Stimulated activated naive CD8-positive, alpha-beta T cell treated with anti-CD3 and anti-CD28 coated beads, Interleukin-15, Interleukin-2, amounts not matched to agents 100 U/mL and 50 U/mL, for 24 hours (primary cell): ENCODE measurements at regions not wholly inside any gene's neighbourhood (a gene's known extent, or its start where the extent isn't known, plus 50 kb on each side); places are given as distances from the start of the nearest gene placed in this dataset.

Experiments used
- ATAC-seq: fragments of 150-1000 bp; cut with Tn5 transposase; one replicate; pipeline ENCODE4 v1.10.0; 2021
- DNase-seq: peaks from one replicate; pipeline ENCODE4 v3.0.0; 2021

DNA sequence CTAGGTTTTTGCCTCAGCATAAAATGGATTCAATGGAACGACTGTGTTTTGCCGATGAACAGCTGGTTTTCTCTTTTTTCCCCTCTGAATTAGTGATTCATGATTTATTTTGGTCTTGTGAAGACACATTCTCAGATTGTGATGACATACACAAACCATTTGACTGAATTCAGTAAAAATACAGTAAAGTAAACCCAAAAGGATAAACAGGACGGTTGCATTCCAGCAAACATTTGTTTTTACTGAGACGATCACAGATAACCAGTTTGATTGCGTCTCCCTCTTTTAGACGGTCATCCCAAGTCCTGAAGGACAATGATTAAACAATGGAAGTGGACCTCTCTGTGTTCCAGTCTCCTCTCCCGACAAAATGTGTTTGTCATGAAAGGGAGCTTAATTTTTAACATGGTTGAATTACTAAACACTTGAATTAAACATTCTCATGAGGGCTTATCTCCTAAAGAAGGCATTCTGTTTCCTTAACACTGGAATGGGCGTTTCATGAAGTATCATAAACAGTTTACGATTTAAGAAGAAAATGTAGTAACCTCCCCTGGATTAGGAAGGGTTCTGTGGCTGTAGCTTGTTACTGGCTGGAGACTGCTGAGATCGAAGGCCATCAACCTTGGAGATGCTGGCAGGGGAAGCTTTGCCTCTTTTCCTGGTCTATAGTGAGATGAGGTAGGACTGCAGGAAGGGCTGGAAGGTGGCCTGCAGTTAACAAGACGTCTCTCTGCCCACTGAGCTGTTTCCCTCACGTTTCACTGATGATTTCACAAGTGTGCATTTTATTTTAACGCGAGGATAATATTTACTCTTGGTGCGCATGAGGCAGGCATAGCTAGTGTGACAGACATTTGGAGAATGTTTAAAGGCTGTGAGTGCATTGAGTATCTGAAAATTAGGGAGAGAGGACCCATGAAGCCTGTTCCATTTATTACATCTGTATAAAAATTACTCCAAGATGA, 457.9 kb downstream of the FGF9 start:
- ATAC-seq: no peak
- no peak for DNase-seq

- DNase-seq: no peak
- ATAC-seq: no peak
These were observed 459.4 kb downstream of the FGF9 start for GRCh38 chr13:22130254-22130653.

DNA sequence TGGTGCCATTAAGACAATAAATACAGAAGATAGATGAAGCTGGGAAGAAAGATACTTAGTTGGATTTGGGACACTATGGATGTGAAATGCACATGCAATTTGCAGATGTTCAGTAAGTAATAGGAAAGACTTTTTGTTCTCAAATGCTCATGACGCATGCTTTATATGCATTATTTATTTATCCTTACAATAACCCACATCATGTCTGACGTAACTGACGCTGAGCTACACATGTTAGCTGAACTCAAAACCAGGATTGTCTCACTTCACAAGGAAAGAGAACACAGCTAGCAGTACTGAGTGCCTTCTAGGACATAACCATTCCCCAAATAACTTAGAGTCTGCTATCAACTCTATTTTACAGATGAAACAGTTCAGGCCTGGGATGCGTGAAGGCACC, 463.4 kb downstream of the FGF9 start:
- DNase-seq: no peak
- ATAC-seq: no peak

DNA sequence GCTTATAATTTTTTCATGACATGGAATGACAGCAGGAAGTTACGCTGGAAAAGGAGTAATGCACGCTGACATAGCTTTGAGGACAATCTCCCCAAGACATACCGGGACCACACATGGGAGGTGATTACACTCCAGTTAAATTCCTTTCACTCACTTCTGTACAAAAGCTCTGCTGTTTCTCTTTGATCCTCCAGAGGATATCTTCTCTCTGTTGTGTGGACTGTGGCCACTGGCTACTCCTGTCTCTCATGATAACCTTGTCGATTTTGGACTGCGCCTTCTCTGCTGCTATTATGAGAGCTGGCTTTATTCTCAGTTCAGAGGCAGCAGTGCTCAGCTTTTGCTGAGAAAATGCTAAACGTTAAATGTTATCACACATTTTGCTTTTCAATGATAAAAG, 464.6 kb downstream of the FGF9 start:
- ATAC-seq (no peak), DNase-seq (no peak)

- no peak for DNase-seq
- ATAC-seq: no peak
These were observed 466.6 kb downstream of the FGF9 start for GRCh38 chr13:22137361-22138050.

GRCh38 chr13:22138947-22139346, 468.1 kb downstream of the FGF9 start:
- ATAC-seq: peak; percentile 10
- no peak for DNase-seq

- DNase-seq (no peak), ATAC-seq (peak; percentile 68)
These were observed 470.8 kb downstream of the FGF9 start for GRCh38 chr13:22141716-22142115.

DNA sequence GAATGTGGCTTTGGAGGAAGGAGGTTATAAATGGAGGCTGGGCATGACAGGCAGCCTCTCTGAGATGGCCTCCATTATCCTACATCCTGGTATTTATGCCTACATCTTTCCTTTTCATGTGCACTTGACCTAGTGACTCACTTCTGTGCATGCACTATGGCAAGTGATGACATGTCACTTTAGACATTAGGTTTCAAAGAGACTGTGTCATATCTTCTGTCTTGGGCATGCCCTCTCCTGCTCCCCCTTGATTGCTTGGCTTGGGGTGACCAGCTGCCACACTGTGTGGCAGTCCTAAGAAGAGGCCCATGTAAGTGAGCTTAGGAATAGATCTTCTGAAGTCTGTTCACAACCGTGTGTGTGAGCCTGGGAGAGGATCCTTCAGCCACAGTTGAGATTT, 472.8 kb downstream of the FGF9 start:
- ATAC-seq (peak; percentile 59), DNase-seq (no peak)

- DNase-seq: no peak
- no peak for ATAC-seq
These were observed 473.9 kb downstream of the FGF9 start for GRCh38 chr13:22144806-22145205.

- ATAC-seq: no peak
These were observed 477.3 kb downstream of the FGF9 start for GRCh38 chr13:22148187-22148586.

DNA sequence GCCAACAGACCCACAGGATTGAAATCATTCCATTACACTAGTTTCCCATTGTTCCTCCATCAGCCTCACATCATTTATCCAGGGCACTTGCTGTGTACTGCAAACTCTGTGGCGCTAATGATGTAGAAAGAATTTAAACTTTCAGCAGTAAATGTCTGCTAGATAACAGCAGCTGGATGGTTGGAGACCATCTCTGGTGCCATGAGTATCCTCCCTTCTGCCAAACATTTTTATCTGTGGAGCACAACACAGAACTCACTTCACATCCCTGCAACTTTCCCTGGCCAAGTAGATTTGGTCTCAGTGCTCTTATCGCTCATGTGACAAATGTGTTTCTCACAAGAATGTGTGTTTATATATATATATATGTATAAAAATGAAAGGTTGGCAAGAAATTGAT, 481.9 kb downstream of the FGF9 start:
- no peak for ATAC-seq

More at GRCh38 chr13:22148187-22148586, 477.3 kb downstream of the FGF9 start:
- DNase-seq: no peak

GRCh38 chr13:22154041-22154440, 483.2 kb downstream of the FGF9 start:
- ATAC-seq (no peak), DNase-seq (no peak)

More for the DNA sequence above, 481.9 kb downstream of the FGF9 start:
- DNase-seq: no peak

- ATAC-seq: peak; percentile 40
- no peak for DNase-seq
These were observed 491.0 kb downstream of the FGF9 start for GRCh38 chr13:22161871-22162270.

- DNase-seq (no peak), ATAC-seq (no peak)
These were observed 492.0 kb downstream of the FGF9 start for GRCh38 chr13:22162889-22163288.

DNA sequence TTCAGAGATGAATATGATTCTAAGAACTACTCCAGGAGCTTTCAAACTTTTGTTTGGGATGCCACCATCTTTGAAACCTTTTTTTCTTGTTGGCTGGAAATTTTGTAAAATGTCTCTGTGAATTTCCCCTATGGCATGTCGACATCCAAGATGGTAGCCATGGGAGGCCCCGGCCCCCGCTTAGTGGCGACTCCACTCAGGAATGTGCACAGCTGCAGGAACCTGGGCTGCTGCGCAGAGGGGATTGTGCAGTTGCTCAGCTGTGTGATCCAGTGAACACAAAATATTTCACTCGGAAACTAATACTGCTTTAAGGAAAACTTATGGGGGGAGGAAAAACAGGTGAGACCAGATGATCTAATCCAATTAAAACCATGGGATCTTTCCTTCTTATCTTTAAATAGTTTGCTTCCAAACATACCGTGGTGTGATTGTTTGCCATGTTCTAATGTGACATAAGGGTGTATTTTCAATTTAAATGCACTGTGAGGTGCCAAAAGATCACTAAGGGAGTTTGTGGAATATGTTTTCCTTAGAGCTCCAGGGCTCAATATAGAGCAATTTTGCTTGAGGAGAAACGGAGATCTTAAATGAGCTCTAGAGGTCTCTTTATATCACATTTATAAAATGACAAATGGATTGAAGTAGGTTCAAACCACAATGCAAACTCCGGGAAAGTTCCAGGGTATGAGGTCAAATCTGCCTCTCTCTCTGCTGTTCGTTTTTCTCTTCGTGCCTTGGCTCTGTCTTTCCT, 497.7 kb downstream of the FGF9 start:
- DNase-seq (no peak), ATAC-seq (no peak)

GRCh38 chr13:22169473-22169872, 498.6 kb downstream of the FGF9 start:
- DNase-seq (no peak), ATAC-seq (no peak)

- no peak for ATAC-seq
These were observed 502.7 kb downstream of the FGF9 start for GRCh38 chr13:22173610-22174009.

DNA sequence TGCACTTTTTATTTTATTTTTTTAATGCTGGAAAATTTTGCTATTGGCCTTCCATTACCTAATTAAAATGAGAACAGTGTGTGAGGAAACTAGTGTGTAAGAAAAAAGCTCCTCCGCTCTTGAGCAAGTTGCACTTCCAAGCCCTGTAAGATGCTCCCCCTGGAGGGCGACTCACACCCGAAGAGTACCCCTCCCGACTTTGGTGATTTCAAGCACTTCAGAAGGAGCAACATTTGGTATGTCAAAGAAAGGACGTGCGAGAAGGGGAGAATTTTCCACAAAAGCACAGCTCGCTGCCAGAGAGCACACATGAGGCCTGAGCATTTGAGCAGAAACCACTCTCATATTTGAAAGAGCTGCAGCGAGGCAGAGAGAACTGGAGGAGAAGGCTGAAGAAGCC, 504.4 kb downstream of the FGF9 start:
- no peak for ATAC-seq

More at GRCh38 chr13:22173610-22174009, 502.7 kb downstream of the FGF9 start:
- no peak for DNase-seq

DNA sequence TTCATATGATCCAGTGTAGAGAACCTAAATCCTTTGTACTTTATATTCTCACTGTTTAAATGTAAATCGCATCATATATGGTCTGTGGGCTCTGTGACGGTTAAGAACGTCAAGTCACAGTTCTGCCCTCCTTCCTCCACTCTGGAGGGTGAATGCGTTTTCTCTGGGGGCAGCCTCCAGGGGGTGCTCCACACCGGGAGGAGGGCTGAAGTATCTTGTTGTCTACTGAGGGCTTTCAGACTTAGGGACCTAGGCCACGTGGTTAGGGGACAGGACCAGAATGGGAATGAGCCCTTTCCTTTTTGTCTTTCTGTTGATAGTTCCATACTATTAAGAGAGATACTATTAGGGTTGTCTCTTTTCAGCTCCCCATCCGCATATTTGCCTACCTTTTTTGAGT, 504.9 kb downstream of the FGF9 start:
- no peak for DNase-seq
- ATAC-seq: no peak

More for the DNA sequence above, 504.4 kb downstream of the FGF9 start:
- no peak for DNase-seq

DNA sequence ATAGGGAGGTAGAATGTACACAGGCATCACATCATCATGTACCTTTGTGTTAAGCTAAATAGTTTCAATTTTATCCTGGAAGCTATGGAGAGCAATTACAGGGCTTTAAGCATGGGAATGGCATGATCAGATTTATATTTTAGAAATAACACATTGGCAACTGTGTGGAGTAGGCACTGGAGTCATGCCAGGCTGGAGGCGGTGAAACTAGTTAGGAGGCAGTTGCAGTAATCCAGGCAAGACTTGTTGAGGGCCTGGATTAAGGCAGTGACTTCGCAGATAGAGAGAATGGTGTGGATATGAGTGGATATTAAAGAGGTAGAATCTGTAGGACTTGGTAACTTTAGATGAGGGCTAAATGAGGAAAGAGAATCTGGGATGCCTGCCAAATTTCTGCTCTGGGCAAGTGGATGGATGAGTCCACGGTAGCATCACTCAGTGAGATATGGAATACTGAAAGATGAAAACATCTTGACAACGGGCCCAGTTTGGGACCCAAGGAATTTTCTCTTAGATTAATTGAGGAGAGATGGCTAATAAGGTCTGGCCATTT, 506.2 kb downstream of the FGF9 start:
- DNase-seq: no peak
- ATAC-seq: no peak

DNA sequence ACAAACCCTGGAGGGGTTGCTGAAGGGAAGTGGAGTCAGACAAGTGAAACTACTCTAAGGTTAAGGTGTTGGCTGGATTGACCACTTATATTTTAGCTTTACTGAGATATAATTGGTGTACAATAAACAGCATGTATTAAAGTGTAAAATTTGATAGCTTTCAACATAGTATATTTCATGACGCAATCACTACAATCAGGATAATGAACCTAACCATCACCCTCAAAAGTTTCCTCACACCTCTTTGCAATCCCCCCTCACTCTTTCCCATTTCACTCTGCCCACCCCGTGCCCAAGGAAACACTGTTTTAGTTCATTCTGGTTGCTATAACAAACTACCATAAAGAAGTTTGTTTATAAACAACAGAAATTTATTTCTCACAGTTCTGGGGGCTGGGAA, 508.0 kb downstream of the FGF9 start:
- DNase-seq (no peak), ATAC-seq (no peak)

DNA sequence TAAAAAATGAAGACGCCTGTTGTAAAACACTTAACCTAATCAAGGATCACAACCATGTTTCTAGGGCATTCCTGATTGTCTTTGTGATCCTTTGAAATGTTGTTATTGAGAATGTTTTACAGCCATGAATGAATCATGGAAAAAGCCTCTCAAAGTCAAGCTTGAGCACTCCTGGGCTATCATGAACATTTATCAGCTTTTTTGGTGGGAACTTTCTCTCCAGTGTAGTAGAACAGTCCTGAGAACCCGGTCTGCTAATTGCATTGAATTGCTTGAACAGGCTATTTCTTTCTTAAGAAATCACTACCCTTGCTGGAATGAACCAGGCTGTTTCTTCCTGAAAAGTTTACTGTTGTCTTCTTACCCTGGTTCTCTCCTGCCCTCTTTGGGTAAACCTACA, 516.5 kb downstream of the FGF9 start:
- ATAC-seq (no peak), DNase-seq (no peak)
